ENCODE measurements at regions not wholly inside any gene's neighbourhood (a gene's known extent, or its start where the extent isn't known, plus 50 kb on each side); places are given as distances from the start of the nearest gene placed in this dataset.
"Not testable (repeated sequence)": the region's sequence is repeated elsewhere in the genome, so short reads cannot be mapped to it uniquely, and the experiment has no call there.

DNA sequence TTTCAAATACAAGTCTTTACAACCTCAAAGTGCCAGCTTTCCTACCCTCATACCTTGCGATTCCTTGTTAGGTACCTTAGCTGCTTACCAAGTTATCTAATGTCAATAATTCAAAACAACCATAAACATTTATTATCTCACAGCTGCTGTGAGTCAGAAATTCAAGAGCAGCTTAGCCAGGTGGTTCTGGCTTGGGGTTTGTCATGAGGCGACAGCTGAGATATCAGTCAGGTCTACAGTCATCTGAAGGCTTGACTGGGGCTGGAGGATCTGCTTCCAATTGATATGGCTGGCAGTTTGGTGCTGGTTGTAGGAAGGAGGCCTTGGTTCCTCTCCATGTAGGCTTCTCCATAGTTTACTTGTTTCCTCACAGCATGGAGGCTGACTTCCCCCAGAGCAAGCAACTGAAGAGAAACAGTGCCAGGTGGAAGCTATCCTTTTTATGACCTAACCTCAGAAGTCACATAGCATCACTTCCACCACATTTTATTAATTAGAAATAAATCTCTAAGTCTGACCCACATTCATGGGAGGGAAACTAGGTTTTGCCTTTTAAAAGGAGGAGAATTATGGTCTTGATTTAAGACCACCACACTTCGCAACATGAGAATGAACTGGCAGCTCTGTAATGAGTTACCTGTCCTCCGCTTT lies 103.3 kb upstream of the FGGY start:
- no peak for DNase-seq

DNA sequence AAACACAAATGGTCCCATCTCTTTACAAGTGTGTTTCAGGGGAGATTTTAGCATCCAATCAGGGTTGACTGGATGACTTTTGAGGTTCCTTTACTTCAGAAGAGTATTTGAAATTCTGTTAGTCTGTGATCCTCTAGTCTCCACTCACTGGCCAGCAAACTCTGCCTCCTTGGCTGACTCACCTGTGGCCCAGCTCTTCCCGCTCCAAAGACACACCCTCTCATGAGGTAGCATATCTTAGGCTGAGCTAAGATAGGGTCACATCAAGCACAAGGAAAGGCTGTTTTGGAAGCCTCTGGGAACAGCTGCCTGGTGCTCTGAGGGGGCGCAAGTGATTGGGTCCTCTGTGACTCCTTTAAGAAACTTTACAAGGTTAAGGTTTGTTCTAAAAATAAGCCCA lies 102.3 kb upstream of the FGGY start:
- no peak for DNase-seq

DNA sequence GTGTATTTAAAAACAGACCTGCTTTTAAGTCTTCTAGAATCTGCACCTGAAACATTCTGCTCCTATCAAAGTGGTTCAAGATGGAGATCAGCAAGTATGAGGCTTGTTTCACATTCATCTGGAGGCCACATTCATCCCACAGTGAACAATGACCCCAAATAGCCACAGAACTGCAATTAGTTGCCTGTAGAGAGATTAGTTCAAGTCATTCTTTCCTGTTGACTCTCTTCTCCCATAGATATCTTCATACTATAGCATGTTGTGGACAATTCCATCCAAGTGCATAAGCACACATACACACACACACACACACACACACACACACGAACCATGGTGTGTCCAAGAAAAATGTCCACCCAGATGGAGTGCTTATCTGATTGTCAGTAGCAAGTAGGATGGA lies 101.7 kb upstream of the FGGY start:
- DNase-seq, result no peak

DNA sequence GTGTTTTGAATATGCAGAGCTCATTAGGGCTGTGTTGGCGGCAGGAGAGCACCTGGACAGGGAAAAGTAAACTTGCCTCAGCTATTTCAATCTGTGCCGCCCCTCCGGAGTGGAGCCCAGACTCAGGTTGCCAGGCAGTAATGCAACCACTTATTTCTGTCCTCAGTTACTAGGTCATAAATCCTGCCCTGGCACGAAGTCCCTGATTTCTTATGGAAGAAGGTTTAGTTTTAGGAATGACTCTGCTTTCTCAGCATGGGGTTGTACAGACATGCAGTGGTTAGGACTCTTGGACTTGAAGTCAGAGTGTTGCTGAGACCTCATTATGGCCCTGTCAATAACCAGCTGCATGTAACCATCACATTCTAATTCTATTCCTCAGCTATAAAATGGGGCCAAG lies 98.3 kb upstream of the FGGY start:
- DNase-seq, result no peak

DNA sequence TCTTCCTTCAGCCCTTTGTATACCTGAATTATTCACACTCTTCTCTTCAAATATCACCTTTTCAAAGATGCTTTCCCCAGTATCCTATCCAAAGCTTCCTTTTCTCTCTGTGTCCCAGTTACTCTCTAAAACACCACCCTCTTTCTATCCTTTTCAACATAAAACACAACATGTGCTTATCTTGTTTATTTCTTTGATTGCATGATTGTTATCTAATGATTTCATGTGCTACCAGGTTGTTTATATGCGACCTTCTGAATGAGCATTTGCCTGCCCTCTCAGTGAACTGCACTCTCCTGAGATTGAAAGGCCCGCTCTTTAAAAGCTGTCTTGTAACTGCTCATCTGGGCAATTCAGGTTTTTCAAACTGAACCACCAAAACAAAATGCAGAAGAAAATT lies 97.7 kb upstream of the FGGY start:
- no peak for DNase-seq

DNA sequence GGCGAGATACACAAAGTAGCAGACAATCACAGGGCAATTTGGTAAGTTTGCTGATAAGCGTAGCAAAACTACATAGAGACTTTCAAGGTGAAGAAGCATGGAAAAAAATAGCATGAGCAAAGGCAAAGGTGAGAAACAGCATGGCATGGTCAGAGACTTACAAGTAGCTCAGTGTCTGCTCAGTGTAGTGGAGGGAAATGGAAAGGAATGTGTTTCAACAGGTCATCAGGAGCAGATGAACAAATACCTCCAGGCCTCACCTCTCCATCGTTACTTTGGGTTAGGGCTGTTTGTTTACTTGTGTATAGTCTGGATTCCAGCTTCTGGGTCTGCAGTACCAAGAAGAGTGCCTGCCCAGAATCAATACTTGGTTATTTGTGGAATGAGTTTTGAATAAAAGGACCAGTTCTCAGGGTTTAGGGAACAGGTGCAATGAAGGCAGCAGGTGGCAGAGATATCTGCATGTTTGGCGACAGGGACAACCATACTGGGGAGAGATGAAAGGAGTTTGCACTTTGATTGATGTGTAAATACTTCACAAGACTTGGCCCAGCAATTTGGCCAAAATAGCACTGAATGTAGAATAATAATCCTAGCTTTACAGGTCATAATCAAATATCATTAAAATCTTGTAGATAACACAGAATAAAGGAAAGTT lies 97.0 kb upstream of the FGGY start:
- DNase-seq, result no peak

DNA sequence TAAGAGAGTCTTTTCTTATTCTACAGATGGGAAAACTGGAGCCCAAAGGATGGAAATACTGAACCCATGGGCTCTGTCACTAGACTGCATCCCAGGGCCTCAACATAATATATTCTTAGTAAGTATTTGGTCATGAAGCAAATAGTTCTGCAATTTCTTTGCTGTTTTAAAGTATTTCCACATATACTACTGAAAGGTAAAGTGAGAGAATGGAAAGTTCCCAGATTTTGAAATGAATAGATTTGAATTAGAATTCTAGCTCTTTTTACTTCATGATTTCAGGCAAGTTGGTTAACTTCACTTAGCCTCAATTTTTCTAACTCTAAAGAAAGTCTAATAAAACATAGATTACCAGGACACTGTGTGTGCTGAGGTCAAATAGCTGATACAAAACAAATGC lies 95.6 kb upstream of the FGGY start:
- no peak for DNase-seq

DNA sequence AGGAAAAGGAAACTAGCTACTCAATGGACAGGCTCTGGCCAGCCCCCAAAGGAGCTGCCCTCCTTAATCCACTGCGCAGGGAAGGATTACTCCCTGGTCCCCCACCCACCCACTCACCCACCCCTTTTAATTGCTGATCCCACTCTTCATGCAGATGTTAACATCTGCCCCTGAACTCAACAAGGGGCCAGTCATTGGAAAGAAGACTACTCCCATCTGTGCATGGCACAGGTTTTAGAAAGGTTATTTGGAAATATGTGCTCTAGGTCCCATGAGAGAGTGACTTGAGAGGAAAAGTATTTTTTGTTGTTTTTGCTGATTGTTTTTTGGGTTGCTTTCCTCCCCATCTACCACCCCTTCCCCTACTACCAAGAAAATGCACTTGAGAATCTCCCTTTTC lies 94.4 kb upstream of the FGGY start:
- DNase-seq, result no peak

DNA sequence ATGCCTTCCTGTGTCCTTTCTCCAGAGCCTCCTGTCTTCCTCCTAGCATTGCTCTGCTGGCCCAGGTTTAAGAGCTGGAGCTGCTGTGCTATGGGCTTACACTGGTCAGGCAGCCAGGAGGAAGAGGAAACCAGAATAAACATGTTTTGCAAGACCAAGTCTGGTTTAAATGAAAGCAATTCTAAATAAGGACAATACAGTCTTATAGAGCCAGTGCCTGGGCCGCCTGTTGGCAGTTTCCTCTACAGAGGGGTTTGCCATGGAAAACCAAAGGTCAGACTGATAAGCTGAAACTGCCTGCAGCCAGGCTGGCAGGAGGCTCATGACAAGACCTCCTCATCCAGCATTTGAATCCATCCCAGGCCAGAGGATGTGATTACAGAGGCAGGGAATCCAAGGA lies 92.9 kb upstream of the FGGY start:
- no peak for DNase-seq

DNA sequence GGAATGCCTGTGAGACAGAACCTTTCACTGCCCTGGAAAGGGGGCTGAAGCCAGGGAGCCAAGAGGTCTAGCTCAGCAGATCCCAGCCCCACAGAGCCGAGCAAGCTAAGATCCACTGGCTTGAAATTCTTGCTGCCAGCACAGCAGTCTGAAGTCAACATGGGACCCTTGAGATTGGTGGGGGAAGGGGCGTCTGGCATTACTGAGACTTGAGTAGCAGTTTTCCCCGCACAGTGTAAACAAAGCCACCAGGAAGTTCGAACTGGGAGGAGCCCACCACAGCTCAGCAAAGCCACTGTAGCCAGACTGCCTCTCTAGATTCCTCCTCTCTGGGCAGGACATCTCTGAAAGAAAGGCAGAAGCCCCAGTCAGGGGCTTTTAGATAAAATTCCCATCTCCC lies 90.3 kb upstream of the FGGY start:
- not testable (repeated sequence) for DNase-seq

DNA sequence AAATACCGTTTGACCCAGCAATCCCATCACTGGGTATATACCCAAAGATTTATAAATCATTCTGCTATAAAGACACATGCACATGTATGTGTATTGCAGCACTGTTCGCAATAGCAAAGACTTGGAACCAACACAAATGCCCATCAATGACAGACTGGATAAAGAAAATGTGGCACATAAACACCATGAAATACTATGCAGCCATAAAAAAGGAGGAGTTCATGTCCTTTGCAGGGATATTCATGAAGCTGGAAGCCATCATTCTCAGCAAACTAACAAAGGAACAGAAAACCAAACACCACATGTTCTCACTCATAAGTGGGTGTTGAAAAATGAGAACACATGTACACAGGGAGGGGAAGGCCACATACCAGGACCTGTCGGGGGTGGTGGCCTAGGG lies 86.5 kb upstream of the FGGY start:
- DNase-seq, result not testable (repeated sequence)

DNA sequence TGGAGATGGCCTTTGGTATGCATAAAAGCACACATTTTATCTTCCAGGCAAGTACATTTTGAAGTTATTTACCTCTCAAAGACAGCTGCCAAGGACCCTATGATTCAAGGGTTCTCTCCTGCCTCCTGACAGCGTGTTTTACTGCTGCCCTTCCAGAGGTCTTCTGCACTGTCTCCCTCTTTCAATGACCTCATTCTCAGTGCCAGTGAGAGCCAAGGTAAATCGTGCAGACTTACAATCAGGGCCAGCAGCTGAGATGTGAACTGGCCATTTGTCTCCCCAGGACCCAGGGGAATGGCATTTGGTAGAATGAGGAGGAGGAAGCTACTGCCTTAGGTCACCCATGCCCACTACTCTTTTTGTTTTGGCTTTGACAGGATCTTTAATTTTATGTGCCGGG lies 84.2 kb upstream of the FGGY start:
- DNase-seq, result no peak

DNA sequence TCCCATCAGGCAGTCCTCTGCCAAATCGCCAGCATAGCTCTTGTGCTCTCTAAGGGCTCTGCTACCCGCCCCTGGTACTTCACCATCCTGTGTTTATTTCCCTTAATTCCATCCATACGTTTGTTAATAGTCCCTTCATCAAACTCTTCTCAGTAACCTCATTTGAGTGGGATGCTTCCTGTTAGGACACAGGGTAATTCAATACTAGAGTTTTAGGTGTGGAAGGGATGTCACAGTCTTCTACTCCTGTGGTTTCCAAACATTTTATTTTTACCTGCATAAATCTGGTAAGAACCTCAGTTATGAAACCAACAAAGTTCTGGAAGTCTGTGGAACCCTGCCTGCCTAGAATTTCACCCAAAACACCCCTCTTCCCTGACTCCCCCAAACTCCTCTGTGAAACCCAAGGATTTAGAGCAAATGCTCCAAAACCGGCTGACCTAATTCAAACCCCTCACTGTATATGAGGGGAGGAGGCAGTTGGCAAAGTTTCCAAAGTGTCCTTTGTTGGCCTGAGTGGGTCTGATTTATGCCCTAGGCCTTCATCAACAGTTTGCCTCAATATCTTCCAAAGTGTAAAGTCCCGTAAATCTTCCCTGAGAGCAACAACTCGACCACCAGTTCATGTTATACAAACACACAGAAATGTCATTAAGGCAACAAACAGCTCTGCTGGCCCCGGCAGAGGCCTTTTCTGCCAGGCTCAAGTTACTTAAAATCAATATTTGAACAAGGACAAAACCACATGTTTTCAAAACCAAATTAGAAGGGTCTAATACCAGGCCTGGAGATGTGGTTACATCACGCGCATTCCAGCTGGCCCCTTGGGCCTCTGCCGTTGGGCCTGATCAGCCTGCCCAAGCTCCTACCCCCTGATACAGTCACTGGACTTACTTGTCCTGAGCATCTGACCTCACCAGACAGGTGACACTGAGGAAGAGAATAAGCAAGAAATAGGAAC lies 82.4 kb upstream of the FGGY start:
- no peak for DNase-seq

DNA sequence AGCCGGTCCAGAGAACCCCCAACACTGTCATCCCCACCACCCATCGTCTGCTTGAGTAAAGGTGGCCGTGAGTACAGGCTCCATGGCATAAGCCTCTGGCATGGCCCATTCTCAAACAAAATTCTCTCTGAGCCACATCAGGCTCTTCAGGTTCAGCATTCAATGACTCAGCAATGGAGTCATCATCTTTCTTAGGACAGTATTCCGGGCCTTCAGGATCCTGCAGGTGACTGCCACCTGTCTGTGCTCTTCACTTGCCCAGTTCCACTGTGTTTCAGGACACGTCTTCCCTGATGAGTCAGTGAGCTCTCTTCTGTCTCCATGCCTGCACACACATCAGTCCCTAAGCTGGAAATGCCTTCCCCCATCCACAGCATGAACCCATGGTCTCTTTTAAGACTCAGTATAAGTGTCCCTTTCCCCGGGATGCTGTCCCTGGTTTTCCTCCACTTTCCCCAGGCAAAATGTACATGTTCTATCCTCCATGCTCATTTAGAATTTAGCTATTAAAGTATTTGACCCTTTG lies 81.1 kb upstream of the FGGY start:
- DNase-seq, result no peak

DNA sequence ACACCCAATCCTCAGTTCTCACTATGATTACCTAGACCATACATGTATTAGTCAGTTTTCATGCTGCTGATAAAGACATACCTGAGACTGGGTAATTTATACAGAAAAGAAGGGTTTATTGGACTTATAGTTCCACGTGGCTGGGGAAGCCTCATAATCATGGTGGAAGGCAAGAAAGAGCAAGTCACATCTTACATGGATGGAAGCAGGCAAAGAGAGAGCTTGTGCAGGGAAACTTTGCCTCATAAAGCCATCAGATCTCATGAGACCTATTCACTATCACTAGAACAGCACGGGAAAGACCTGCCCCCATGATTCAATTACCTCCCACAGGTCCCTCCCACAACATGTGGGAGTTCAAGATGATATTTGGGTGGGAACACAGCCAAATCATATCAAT lies 79.5 kb upstream of the FGGY start:
- not testable (repeated sequence) for DNase-seq

DNA sequence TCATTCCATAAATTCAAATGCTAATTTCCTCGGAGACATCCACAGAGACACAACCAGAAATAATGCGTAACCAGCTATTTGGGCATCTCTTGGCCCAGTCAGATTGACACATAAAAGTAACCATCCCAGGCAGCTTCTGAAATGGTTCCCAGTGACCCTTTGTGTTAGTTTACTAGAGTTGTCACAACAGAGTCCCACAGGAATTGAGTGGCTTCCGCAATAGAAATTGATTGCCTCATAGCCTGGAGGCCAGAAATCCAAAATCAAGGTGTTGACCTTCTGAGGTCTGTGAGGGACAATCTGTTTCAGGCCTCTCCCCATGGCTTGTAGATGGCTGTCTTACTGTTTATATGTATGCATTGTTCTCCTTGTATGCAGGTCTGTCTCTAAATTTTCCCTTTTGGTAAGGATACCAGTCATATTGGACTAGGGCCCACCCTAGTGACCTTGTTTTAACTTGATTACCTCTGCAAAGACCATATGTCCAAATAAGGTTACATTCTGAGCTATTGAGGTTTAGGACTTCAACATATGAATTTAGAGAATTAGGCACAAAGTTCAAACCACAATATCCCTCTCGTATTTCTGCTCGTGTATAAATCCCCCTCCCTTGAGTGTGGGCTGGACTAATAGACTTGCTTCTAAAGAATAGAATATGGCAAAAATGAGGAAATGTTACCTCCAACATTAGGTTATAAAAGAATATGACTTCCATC lies 78.2 kb upstream of the FGGY start:
- DNase-seq, result no peak

DNA sequence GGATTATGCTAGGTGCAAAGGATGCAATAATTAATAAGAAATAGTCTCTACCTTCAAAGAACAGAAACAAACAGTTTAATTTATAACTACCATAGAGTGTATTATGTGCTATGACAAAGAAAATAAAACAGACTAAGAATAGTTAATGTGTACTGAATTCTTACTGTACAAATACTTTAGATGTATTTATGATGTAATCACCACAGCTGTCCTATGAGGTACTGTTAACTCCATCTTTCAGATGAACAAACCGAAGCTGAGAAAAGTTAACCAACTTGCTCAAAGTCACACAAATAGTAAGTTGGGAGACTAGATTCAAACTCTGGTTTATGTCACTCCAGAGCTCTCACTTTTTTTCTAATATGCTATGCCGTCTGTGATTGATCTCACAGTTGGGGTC lies 77.0 kb upstream of the FGGY start:
- DNase-seq, result no peak

DNA sequence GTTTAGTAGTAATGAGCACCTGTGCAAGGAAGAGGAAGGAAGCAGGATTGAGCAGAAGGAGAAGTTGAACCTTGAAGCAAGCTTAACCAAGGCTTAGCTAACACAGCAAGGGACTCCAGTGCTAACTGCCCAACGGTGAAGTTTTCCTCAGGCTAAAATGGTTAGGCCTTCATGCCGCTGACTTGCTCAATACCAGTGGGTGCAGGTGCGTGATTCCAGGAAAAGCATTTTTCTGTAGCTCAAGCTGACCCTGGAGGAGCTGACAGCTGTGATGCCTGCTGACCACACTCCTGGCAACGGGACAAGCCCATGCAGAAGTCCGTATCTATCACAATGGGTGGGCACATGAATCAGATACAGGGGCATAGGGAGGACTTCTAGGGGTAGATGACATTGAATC lies 76.5 kb upstream of the FGGY start:
- DNase-seq, result no peak

DNA sequence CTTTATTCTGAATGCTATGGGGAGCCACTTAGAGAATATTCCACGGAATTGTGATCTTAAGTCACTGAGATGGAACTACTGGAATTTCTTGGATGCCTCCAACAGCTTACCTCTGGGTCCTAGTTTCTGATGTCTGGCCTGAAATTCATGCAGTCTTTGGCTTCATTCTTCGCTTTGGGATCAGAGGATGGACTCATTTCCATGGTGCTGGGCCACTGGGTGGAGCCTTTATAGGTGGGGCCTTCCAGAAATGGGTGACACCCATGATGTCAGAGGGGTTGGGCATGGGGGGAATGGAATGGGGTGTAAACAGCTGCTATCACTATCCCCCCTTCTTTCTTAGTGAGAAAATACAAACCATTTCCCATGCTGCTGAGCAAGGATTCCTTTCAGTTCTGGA lies 73.7 kb upstream of the FGGY start:
- DNase-seq, result no peak

DNA sequence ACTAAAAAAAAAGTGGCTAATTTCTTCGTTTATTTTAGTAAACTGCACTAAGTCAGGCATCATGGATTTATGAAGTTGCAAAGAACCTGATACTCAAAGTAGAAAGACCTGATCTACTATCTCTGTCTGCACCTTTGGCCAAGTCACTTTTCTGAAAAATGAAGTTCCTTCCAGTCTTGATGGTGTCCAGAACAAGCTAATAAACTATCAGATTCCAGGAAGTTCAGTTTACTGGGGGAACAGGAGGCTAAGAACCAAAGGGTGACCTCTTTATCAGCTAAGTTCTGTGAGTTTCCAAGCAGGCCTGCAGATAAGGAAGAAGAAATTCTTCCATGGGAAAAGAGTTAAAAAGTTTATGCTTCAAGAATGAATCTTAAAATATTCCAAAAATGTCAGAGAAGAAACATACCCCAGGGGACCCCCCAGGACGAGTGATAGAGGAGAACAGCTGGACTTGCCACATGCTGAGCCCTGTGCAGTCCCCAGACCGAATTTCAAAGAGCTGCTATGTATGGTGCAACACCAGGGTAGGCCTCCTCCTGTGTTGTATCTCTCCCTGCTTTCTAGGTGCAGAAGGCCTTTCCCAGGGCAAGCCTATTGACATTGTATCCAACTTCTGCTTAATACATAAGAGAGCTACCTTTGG lies 72.8 kb upstream of the FGGY start:
- no peak for DNase-seq

DNA sequence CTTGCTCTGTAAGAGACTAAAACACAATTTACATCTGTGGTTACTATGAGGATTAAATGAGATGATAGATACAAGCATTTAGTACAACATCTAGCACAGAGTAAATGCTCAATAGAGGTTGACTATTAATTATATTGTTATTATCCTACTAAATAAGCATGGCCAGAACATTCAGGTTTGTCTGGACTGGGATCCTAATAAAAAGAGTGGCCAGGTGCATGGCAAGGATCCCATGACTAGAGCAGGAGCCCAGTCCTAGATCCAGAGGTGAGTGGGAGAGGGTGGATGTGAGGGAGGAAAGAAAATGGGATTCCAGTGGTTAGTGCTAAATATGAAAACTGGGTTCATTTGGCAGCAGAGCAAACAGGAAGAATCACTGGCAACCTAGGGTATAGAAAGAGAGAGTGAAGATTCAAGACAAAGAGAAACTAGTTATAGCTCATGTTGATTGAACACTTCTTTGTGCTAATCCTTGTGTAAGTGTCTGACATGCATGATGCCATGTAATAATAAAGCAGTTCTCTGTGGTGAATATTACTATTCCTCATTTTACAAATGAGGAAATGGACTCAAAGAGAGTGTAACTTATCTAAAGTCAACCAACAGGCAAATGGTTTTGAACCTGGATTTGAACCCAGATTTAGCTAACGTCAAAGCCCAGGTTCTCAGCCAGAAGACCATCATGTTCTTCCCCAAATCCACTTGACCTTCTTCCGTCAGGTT lies 71.1 kb upstream of the FGGY start:
- DNase-seq, result no peak

DNA sequence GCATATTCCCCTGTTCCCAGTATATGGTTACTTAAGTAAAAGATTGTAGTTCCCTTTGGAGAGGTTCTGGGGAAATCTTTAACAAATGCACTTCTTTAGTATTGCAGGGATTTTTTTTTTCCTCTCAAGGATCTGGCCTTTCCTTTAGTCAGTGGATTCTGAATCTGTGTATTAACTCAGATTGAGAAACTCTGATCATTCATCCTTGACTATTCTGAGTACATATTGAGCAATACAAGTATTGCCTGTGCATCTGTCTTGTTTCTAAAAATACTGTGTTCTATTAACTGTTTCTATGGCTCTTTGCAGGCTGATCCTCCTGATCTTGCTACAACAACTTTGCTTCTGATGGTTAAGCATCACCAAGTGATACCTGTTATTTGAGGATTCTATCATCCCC lies 67.8 kb upstream of the FGGY start:
- no peak for DNase-seq

Measured in activated CD4-positive, alpha-beta T cell treated with anti-CD3 and anti-CD28 coated beads, Interleukin-2, amount 50 U/mL, for 1 hour (primary cell).